Stimulated activated CD8-positive, alpha-beta memory T cell treated with anti-CD3 and anti-CD28 coated beads, Interleukin-2, amount 100 ng/mL, for 1 hour (primary cell): ENCODE measurements at regions not wholly inside any gene's neighbourhood (a gene's known extent, or its start where the extent isn't known, plus 50 kb on each side); places are given as distances from the start of the nearest gene placed in this dataset.
"Not testable (repeated sequence)": the region's sequence is repeated elsewhere in the genome, so short reads cannot be mapped to it uniquely, and the experiment has no call there.

Experiments
- DNase-seq, 2 donors: peaks; one replicate each; pipeline ENCODE4 v3.0.0-alpha.2; 2020; ENCODE audit warnings: low read depth in 2 of 2

DNA sequence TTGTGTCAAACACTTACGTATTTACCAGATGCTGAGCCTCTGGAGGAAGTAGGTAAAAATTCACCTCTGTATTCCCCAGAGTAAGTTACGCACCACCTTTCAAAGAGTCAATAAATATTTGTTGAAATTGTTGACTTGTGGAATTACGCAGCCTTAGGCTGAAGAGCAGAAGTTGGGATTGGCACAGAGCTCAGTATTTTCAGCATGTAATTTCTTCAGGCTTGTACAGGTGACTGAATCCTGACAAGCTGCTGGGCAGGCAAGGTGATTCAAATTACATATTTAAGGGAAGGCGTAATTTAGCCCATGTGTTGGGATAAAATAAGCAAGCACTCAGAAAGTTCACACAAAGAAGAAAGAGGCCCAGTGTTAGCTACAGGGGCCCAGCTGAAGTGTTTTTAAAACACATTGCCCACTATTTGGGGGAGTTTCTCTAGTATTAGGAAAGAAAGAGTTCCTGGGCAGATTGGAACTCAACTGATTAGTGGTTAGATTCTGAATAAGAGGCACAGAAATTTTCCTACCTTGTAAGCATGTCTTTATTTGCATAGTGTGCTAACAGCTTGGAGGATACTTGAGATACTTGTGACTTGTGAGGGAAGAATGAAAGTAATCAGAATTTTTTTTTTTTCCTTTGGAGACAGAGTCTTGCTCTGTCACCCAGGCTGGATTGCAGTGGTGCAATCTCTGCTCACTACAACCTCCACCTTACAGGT lies 165.3 kb upstream of the FBXL7 start:
- no peak for DNase-seq

DNA sequence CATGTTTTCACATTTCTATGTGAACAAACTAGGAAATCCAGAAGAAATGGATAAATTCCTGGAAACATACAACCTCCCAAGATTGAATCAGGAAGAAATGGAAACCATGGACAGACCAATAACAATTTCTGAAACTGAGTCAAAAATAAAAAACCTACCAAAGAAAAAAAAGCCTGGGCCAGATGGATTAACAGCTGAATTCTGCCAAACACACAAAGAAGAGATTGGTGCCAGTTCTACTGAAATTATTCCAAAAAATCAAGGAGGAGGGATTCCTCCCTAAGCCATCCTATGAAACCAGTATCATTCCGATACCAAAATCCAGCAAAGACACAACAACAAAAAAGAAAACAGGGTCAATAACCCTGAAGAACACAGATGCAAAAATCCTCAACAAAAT lies 166.9 kb upstream of the FBXL7 start:
- no peak for DNase-seq

GRCh38 chr5:15326932-15327331 lies 173.0 kb upstream of the FBXL7 start:
- DNase-seq, result no peak

GRCh38 chr5:15326471-15326870 lies 173.5 kb upstream of the FBXL7 start:
- DNase-seq, result no peak

DNA sequence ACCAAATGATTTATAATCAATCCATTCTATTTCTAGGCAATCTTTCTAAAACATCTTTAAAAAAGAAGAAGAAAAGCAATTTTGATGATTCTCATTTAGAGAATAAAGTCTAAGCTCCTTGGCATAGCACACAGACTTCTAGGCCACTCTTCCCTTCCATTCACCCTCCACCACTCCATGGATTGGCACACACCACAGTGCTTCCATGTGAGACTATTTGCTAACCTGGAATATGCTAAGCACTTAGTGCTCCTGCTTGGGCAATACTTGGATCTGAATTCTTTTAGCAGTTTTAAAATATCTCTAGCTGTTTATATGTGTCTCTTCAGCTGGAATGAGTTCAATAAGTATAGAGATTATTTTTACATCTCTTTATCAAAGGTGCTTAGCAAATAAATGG lies 177.6 kb upstream of the FBXL7 start:
- no peak for DNase-seq

- DNase-seq, result no peak
These were observed 178.2 kb upstream of the FBXL7 start for GRCh38 chr5:15321776-15322175.

DNA sequence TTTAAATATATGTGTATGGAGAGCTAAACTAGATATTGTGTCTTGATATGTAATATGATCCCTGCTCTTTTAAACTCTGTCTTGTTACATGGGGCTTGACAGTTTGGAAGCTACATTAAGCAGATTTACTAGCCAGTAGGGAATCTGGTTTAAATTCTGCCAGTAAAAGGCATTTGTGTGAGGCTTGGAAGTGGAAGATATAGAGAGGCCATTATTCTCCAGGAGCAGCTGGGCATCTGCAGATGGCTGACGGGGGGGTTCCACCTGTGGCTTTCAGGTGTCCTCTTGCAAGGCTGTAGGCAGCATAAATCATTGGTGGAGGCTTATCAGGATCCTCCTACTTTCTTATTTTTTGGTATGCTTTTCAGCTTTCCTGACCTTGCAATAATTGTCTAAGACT lies 179.1 kb upstream of the FBXL7 start:
- DNase-seq, result no peak

- DNase-seq, result no peak
These were observed 194.8 kb upstream of the FBXL7 start for GRCh38 chr5:15304914-15305834.

DNA sequence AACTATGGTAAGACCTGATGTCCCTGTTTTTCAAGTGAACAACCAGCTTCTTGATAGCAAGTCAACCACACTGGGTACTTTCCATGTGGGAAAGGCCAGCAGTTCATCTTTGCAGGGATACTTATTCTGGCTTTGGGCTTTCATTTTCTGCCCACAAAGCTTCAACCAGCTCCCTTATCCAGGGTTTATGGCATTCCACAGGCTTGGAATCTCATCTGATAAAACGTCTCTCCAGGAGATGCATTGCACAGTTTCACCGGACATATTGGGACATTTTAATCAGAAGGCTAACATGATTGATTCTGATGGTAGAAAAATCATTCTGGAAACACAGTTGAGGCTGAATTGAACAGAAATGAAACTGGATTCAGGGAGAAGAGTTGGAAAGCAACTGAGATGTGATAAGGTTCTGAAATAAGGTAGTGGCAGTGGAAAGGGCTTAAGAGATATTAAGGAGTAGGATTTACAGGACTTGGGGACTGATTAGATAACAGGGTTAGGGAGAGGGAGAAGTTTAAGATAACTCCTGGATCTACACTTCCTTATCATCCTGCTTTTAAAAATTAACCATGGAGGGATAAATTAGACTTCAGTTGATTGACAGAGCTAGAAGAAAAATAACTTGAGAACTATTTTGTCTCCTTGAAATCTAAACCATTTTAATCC lies 195.8 kb upstream of the FBXL7 start:
- DNase-seq, result no peak

DNA sequence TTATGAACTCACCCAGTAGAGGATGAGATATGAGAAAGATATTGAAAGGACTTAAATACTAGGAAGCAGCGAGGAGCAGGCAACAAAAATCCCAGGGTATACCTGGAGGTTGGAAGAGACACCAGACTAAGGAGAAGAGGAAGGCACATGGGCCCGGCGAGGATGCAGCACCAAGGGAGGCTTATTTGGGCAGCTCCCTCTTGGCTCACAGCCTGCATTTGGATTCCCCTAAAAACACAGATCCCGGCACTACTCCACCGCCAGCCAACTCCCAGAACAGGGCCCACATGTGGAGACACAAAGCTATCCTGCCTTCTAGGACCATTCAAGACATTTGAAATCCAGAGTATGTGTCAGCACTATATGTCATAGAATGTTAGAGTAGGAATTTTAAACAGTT lies 199.8 kb upstream of the FBXL7 start:
- DNase-seq, result no peak

GRCh38 chr5:15290953-15291352 lies 209.0 kb upstream of the FBXL7 start:
- DNase-seq, result no peak

- no peak for DNase-seq
These were observed 213.3 kb upstream of the FBXL7 start for GRCh38 chr5:15286650-15287049.

- DNase-seq, result no peak
These were observed 213.9 kb upstream of the FBXL7 start for GRCh38 chr5:15285901-15286583.

DNA sequence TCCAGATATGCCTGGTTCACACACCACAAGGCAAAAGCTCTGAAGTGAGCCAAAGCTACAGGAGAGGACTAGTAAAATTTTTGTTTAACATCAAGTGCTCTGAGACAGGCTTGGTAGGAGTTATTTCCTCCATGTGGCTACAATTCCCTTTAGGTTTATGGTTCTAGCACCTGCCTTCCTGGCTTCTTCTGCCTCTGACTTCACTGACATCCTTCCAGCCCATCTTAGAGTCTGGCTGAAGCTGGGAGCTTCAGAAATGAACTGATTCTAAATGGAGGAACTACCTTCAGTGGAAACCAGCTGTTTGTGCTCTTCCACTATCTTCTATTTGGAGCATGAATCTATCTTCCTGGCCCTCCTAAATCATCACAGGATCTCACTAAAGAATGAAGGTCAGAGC lies 215.3 kb upstream of the FBXL7 start:
- DNase-seq, result no peak

- DNase-seq, result no peak
These were observed 216.9 kb upstream of the FBXL7 start for GRCh38 chr5:15283076-15283475.

DNA sequence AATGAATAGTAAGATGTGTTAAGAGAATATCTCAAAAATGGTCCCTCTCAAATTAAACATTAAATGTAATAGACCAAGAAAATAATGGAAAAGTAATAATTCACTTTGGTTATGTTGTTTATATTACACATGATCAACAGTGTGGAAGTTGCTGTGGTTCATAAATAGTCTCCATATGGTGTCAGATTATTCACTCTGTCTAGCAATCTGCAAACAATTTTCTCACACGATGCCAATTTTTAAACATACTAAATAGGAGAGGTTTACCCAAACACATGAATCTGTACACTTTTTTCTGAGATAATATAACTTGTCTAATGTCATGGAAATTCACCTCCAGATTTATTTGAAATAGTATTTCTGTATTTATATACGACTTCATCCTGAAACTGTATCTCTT lies 217.4 kb upstream of the FBXL7 start:
- no peak for DNase-seq

DNA sequence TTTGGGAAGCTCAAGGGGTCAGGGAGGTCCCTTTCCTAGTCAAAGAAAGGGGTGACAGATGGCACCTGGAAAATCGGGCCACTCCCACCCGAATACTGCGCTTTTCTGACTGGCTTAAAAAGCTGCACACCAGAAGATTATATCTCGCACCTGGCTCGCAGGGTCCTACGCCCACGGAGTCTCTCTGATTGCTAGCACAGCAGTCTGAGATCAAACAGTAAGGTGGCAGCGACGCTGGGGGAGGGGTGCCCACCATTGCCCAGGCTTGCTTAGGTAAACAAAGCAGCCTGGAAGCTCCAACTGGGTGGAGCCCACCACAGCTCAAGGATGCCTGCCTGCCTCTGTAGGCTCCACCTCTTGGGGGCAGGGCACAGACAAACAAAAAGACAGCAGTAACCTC lies 228.4 kb upstream of the FBXL7 start:
- DNase-seq, result not testable (repeated sequence)

DNA sequence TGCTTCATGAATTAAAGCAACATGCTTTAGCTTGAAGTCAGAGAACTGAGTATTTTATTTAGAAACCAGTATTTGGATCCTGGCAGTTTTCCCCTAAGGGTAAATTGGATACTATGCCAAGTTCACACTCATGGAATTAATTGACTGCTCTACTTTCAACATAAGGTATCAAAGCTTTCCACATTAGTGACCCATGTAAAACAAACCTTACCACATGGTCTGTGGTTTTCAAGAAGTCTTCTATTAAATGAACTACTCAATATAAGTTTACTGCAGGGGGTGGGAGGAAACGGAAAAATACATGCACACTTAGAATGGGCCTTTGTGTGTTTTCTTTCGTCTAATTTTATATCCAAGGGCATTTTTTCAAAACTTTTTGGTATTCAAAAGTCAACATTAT lies 232.0 kb upstream of the FBXL7 start:
- DNase-seq, result no peak

DNA sequence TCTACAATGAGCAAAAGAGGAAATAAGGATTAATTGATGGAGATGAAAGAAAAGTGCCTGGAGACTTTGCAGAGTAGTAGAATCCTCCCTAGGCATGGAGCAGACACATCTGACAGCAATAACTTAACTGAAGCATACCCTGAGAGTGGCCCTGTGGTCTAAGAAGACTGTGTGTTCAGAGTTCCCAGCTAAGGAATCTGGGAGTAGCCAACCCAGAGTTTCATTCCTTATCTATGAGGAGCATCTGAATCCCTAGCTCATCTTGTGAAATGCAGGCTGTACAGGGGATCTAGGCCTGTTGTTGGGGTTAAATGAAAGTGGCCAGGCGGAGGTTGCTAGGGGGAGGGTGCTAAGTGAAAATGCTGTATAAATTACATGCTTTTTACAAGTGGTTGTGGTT lies 233.1 kb upstream of the FBXL7 start:
- no peak for DNase-seq

DNA sequence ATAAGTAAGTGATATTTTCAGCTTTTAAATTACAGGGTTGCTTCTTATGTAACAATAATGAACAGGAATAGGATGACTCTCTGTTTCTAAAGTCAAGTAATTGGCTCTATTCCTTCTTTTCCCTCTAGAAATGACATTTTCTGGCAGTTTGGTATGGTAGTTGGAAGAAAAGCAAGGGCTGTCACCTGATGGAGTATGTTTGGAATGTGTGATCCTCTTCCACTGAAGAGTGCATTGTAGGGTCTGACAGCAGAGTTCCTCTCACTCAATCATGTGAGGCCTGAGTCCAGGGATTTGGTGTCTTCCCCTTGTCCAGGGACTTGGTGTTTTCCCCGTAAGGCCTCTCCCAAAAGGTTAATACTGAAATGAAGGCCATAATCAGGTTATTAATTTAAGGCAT lies 233.8 kb upstream of the FBXL7 start:
- no peak for DNase-seq

DNA sequence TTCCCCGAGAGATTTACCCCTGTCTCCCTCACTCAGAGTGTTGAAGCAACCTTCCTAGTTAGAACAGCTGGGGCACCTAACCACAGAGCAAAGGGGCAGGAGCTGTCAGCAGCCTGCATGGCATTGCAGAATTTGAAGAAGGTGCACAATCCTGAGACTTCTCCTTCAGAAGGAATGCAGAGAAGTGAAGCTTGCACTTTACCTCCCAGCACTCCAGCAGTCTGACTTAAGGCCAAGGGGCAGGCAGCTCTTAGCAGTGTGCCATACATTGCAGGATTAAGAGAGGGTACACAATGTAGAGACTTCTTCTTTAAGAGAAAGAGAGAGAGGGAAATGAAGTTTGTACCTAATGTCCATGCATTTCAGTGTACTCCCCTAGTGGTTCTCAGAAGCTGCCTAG lies 236.0 kb upstream of the FBXL7 start:
- DNase-seq, result no peak

GRCh38 chr5:15263406-15263805 lies 236.6 kb upstream of the FBXL7 start:
- no peak for DNase-seq
